Epithelial cell of esophagus (primary cell): ENCODE measurements at regions not wholly inside any gene's neighbourhood (a gene's known extent, or its start where the extent isn't known, plus 50 kb on each side); places are given as distances from the start of the nearest gene placed in this dataset.
"Not testable (repeated sequence)": the region's sequence is repeated elsewhere in the genome, so short reads cannot be mapped to it uniquely, and the experiment has no call there.

Source experiments
- DNase-seq: peaks from one replicate; pipeline ENCODE4 v3.0.0; 2010; ENCODE audit warnings: low read depth
- H3K4me3 ChIP-seq: 2 replicates; pipeline ENCODE4 v1.5.1; 2011; ENCODE audit warnings: mild to moderate bottlenecking, low read length, control low read depth
- CTCF ChIP-seq: IDR thresholded peaks from 2 replicates; pipeline ENCODE4 v1.5.1; 2011; ENCODE audit warnings: low read depth, mild to moderate bottlenecking, low read length, control low read depth, inconsistent platforms; ENCODE audit not compliant: insufficient read depth; ENCODE audit errors: missing control alignments

GRCh38 chr6:84848960-84849359 is 84.6 kb upstream of the TBX18 start:
- no peak overlapping the region for H3K4me3 ChIP-seq
- no peak for DNase-seq
- TF ChIP-seq CTCF: no peak

DNA sequence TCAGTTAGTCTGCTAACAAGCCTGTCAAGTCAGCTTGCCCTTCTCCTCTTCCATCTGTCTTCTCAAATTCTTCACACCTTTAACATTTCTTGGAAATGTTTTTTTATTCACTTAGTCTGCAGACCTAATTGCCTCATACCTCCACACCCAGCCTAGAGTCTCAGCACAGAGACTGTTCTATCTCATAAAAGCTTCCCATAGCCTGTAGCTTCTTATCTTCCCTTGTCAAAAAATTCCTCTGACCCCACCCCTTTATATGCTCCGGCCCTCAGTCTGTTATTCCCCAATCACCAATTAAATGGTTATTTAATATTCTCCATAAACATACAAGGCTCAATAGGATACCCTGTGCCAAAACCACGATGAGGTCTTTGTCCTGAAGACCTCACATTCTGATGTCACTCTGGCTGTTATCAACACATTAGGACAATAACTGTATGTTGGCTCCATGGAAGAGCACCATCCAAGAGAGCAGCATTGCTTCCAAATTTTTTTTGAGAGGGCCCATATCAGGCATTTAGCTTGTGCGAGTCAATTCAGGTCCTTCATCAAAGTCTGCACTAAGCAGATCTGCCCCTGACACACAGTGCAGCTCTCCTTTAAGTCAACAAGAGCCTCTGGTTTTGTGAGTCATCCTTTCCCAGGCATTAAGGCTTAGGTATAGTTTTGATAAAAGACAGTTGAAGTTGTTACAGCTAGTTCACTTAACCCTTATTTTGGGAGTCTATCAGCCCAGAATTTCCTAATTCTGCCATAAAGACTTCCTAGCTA is 83.2 kb upstream of the TBX18 start:
- no peak overlapping the region for H3K4me3 ChIP-seq
- no peak for TF ChIP-seq CTCF
- peak; percentile 75 for DNase-seq

GRCh38 chr6:84842525-84843166 is 78.2 kb upstream of the TBX18 start:
- TF ChIP-seq CTCF: no peak
- H3K4me3 ChIP-seq: no peak overlapping the region
- peak; percentile 16 for DNase-seq

- not testable (repeated sequence) for H3K4me3 ChIP-seq, DNase-seq
These were observed 72.9 kb upstream of the TBX18 start for GRCh38 chr6:84837068-84837866.

GRCh38 chr6:84836366-84836765 is 72.0 kb upstream of the TBX18 start:
- peak; percentile 98 for DNase-seq
- TF ChIP-seq CTCF: no peak
- H3K4me3 ChIP-seq: no peak overlapping the region

- TF ChIP-seq CTCF: no peak
- DNase-seq: no peak
- no peak overlapping the region for H3K4me3 ChIP-seq
These were observed 70.9 kb upstream of the TBX18 start for GRCh38 chr6:84835340-84835739.

DNA sequence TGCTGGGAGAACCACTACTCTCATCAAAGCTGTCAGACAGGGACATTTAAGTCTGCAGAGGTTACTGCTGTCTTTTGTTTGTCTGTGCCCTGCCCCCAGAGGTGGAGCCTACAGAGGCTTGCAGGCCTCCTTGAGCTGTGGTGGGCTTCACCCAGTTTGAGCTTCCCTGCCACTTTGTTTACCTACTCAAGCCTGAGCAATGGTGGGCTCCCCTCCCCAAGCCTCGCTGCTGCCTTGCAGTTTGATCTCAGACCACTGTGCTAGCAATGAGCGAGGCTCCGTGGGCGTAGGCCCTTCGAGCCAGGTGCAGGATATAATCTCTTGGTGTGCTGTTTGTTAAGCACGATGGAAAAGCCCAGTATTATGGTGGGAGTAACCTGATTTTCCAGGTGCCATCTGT is 67.5 kb upstream of the TBX18 start:
- DNase-seq, H3K4me3 ChIP-seq: not testable (repeated sequence)
